ENCODE measurements at regions not wholly inside any gene's neighbourhood (a gene's known extent, or its start where the extent isn't known, plus 50 kb on each side); places are given as distances from the start of the nearest gene placed in this dataset.

DNA sequence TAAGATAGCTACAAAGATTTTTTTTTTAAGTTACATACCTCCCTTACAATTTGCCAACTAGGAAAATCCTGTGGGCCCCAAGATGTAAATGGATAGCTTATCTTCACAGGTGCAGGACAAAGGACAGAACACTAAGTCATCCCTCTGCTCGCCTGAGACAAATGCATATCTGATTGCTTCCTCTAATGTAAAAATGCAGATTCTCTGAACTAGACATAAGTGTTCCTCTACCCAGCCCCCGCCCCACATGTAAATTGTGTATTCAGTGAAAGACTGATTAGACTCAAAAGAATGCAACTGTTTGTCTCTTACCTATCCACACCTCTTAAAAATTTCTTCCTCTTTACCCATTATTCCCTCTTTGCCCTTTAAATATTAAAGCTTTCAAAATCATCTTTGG lies 96.5 kb downstream of the CYP26B1 start:
- Histone ChIP-seq H3K4me1 (ENCODE audit: control insufficient read depth in 1 of 2, extremely low read depth in 1 of 2, insufficient read depth in 2 of 2, low read length in 2 of 2) (no peaks in the 10 kb centered on the region), H3K36me3 (ENCODE audit: control insufficient read depth in 2 of 2, extremely low read depth in 1 of 2, insufficient read depth in 1 of 2, low read length in 1 of 2) (no peaks in the 10 kb centered on the region), H3K27ac (ENCODE audit: low read length) (no peak overlapping the region), H3K4me3 (ENCODE audit: control insufficient read depth in 1 of 2, extremely low read depth in 1 of 2, low read length in 1 of 2) (no peak overlapping the region), H3K27me3 (replicated peaks in 1 of 2; ENCODE audit: control insufficient read depth in 2 of 2, extremely low read depth in 1 of 2, insufficient read depth in 2 of 2, low read length in 1 of 2) (no peaks in the 10 kb centered on the region), H3K9me3 (no peaks in the 10 kb centered on the region)
- Mint-ChIP-seq H3K27me3 (peaks cover 0 to 1% of the 10 kb centered on the region in 2 donors), H3K27ac (no peak overlapping the region), H3K36me3 (no peaks in the 10 kb centered on the region), H3K4me3 (no peak overlapping the region), H3K9me3 (peaks cover 4 to 9% (median 5%) of the 10 kb centered on the region in 3 donors), H3K4me1 (no peaks in the 10 kb centered on the region)
- WGBS (ENCODE audit: insufficient coverage), result no CpG with 5 or more reads among the region's 2 CpGs
- DNase-seq (no peak), ATAC-seq (replicated peaks in 1 of 4) (no peak)
- ChIA-PET CTCF (no interaction called here), POLR2A (no interaction called here)

DNA sequence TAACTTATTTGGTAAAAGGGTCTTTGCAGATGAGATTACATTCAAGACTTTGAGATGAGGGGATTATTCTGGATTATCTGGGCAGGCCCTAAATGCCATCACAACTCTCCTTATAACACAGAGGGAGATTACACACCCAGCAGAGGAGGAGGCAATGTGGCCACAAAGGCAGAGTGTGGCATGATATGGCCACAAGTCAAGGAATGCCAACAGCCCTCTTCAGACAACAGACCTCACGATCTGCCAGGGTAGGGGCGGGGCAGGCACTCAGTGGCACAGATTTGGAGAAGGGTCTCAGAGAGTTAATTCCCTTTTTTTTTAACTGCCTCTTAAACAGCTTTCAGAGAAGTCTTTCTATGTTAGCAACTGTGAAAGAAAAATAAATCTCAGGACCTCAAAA lies 96.9 kb downstream of the CYP26B1 start:
- no peaks in the 10 kb centered on the region for H3K27me3 ChIP-seq (replicated peaks in 1 of 2; ENCODE audit: control insufficient read depth in 2 of 2, extremely low read depth in 1 of 2, insufficient read depth in 2 of 2, low read length in 1 of 2)
- H3K27ac ChIP-seq (ENCODE audit: low read length), result no peak overlapping the region
- H3K9me3 Mint-ChIP-seq, result peaks cover 4 to 9% (median 5%) of the 10 kb centered on the region in 3 donors
- H3K9me3 ChIP-seq, result no peaks in the 10 kb centered on the region
- H3K36me3 Mint-ChIP-seq, result no peaks in the 10 kb centered on the region
- no peak overlapping the region for H3K4me3 ChIP-seq (ENCODE audit: control insufficient read depth in 1 of 2, extremely low read depth in 1 of 2, low read length in 1 of 2)
- WGBS (ENCODE audit: insufficient coverage), result no CpG with 5 or more reads among the region's 2 CpGs
- peaks cover 0 to 1% of the 10 kb centered on the region in 2 donors for H3K27me3 Mint-ChIP-seq
- no peaks in the 10 kb centered on the region for H3K36me3 ChIP-seq (ENCODE audit: control insufficient read depth in 2 of 2, extremely low read depth in 1 of 2, insufficient read depth in 1 of 2, low read length in 1 of 2)
- no peak overlapping the region for H3K4me3 Mint-ChIP-seq
- no peak for DNase-seq
- ChIA-PET CTCF (no interaction called here), POLR2A (no interaction called here)
- H3K4me1 ChIP-seq (ENCODE audit: control insufficient read depth in 1 of 2, extremely low read depth in 1 of 2, insufficient read depth in 2 of 2, low read length in 2 of 2), result no peaks in the 10 kb centered on the region
- no peaks in the 10 kb centered on the region for H3K4me1 Mint-ChIP-seq
- no peak overlapping the region for H3K27ac Mint-ChIP-seq
- no peak for ATAC-seq (replicated peaks in 1 of 4)

DNA sequence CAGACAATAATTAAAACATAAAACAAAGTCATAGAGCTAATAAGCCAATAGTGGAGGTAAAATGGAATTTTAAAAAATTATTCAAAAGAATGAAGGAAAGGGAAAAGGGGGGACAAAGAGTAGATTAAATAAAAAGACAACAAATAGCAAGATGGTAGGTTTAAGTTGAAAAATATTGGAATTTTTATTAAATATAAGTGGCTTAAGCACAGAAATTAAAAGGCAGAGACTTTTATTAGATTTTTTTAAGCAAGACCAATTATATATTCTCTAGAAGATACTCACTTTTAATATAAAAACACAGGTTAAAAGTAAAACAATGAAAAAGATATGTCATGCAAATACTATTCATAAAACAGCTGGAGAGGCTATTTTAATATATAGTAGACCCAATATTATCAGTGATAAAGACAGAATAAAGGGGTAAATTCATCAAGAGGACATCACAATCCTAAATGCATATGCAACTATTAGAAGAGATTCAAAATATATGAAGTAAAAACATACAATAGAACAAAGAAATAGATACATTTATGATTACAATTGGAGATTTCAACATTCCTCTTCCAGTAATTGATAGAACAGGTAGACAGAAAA lies 98.7 kb downstream of the CYP26B1 start:
- ATAC-seq (replicated peaks in 1 of 4) (no peak), DNase-seq (no peak)
- Mint-ChIP-seq H3K27me3 (peaks cover 0 to 1% of the 10 kb centered on the region in 2 donors), H3K9me3 (peaks cover 5 to 14% (median 7%) of the 10 kb centered on the region in 3 donors), H3K4me1 (no peaks in the 10 kb centered on the region), H3K36me3 (no peaks in the 10 kb centered on the region), H3K27ac (no peak overlapping the region), H3K4me3 (no peak overlapping the region)
- Histone ChIP-seq H3K27me3 (replicated peaks in 1 of 2; ENCODE audit: control insufficient read depth in 2 of 2, extremely low read depth in 1 of 2, insufficient read depth in 2 of 2, low read length in 1 of 2) (no peaks in the 10 kb centered on the region), H3K4me1 (ENCODE audit: control insufficient read depth in 1 of 2, extremely low read depth in 1 of 2, insufficient read depth in 2 of 2, low read length in 2 of 2) (no peaks in the 10 kb centered on the region), H3K4me3 (ENCODE audit: control insufficient read depth in 1 of 2, extremely low read depth in 1 of 2, low read length in 1 of 2) (no peak overlapping the region), H3K36me3 (ENCODE audit: control insufficient read depth in 2 of 2, extremely low read depth in 1 of 2, insufficient read depth in 1 of 2, low read length in 1 of 2) (no peaks in the 10 kb centered on the region), H3K27ac (ENCODE audit: low read length) (no peak overlapping the region), H3K9me3 (no peaks in the 10 kb centered on the region)
- POLR2A ChIA-PET, result no interaction called here
- CTCF ChIA-PET, result no interaction called here

DNA sequence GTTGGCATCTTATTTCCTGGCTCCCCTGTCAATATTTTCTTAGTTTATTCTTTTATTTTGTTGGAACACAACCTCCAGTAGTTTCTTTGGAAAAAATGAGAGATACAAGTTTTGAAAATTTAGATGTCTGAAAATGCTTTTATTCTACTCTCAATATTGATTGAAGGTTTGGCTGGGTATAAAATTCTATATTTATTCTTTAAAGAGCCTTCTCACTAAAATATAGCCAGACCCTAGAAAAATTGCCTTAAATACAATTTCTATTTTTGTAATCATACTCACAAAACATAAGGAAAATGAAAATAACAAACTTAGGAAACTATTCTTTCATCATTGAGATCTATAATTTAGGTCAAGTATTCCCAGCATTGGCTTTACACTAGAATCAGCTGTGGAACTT lies 103.7 kb downstream of the CYP26B1 start:
- Histone ChIP-seq H3K9me3 (no peaks in the 10 kb centered on the region), H3K27me3 (replicated peaks in 1 of 2; ENCODE audit: control insufficient read depth in 2 of 2, extremely low read depth in 1 of 2, insufficient read depth in 2 of 2, low read length in 1 of 2) (peaks cover 0 to 4% of the 10 kb centered on the region in 2 experiments), H3K27ac (ENCODE audit: low read length) (no peak overlapping the region), H3K4me1 (ENCODE audit: control insufficient read depth in 1 of 2, extremely low read depth in 1 of 2, insufficient read depth in 2 of 2, low read length in 2 of 2) (no peaks in the 10 kb centered on the region), H3K4me3 (ENCODE audit: control insufficient read depth in 1 of 2, extremely low read depth in 1 of 2, low read length in 1 of 2) (no peak overlapping the region), H3K36me3 (ENCODE audit: control insufficient read depth in 2 of 2, extremely low read depth in 1 of 2, insufficient read depth in 1 of 2, low read length in 1 of 2) (no peaks in the 10 kb centered on the region)
- no peak overlapping the region for H3K4me3 Mint-ChIP-seq
- H3K27ac Mint-ChIP-seq, result no peak overlapping the region
- POLR2A ChIA-PET, result no interaction called here
- no peaks in the 10 kb centered on the region for H3K36me3 Mint-ChIP-seq
- DNase-seq (no peak), ATAC-seq (replicated peaks in 1 of 4) (no peak)
- CTCF ChIA-PET, result no interaction called here
- no peaks in the 10 kb centered on the region for H3K4me1 Mint-ChIP-seq
- peaks cover 4 to 6% of the 10 kb centered on the region in 2 donors for H3K27me3 Mint-ChIP-seq
- peaks cover 9 to 24% (median 11%) of the 10 kb centered on the region in 3 donors for H3K9me3 Mint-ChIP-seq

DNA sequence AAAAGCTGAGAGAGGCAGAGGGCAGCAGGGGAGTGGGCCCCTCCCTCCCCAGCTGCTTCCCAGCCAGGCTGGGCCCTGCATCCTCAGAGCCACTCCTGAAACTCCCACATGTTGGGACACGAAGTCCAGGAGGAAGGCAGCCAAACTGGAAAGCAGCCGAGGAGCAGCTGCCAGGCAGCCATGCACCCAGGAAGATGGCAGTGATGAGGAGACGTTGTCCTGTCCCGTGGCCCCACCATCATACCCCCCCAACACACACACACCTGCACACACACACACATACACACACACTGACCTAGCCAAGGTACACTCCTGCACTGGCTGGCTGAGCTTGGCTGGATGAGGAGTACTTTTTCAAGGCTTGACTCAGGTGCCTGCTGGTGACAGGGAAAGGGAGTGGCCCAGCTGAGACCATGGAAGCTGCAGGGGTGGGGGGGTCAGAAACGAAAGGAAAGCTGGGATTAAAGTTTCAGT lies 106.0 kb downstream of the CYP26B1 start:
- ATAC-seq (replicated peaks in 1 of 4), result no peak
- peaks cover 7 to 15% (median 9%) of the 10 kb centered on the region in 3 donors for H3K9me3 Mint-ChIP-seq

DNA sequence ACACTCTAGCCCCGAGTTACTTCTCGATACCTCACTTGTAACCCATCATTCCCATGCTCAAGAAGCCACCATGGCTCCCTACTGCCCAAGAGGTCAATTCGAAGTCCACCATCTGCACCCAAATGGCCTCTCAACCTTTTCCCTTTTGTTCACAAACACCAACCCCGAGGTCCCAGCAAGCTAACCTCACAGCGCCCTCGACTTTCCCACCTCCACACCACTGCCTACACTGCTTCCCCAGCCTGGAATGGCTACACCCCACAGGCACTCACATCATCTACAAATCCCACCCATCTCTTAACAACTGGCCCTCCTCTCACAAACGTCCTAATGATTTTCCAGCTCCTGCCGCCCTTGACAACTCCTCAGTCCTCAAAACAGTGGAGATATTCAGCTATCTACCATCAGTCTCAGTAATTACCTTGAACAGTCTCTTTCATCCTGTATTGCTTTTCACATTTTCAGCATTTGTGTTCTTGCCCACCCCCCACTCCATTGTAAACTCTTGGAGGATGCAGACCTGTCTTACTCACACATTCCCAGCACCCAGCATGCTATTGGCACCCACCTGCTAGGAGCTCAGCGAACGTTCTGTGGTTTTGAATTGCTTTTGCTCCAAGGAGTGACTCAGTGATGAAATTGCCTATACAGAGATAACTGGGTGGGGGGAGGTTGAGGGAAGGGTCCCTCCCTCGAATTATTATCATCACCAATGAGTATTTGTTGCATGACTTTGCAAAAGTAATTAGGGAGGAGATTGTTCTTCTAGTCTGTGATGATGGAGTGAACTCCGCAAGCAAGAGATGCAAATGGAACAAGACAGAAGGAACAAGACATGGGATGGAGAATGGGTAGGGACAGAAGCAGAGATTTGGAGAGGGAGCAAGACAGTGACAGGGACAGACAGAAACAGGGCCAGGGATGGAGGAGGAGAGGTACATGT lies 106.8 kb downstream of the CYP26B1 start:
- no peaks in the 10 kb centered on the region for H3K36me3 Mint-ChIP-seq
- H3K4me3 Mint-ChIP-seq, result no peak overlapping the region
- ATAC-seq (replicated peaks in 1 of 4) (no peak), DNase-seq (no peak)
- Histone ChIP-seq H3K36me3 (ENCODE audit: control insufficient read depth in 2 of 2, extremely low read depth in 1 of 2, insufficient read depth in 1 of 2, low read length in 1 of 2) (no peaks in the 10 kb centered on the region), H3K4me3 (ENCODE audit: control insufficient read depth in 1 of 2, extremely low read depth in 1 of 2, low read length in 1 of 2) (no peak overlapping the region), H3K4me1 (ENCODE audit: control insufficient read depth in 1 of 2, extremely low read depth in 1 of 2, insufficient read depth in 2 of 2, low read length in 2 of 2) (no peaks in the 10 kb centered on the region), H3K27ac (ENCODE audit: low read length) (no peak overlapping the region), H3K9me3 (no peaks in the 10 kb centered on the region), H3K27me3 (replicated peaks in 1 of 2; ENCODE audit: control insufficient read depth in 2 of 2, extremely low read depth in 1 of 2, insufficient read depth in 2 of 2, low read length in 1 of 2) (peaks cover 0 to 6% of the 10 kb centered on the region in 2 experiments)
- H3K9me3 Mint-ChIP-seq, result peaks cover 4 to 15% (median 7%) of the 10 kb centered on the region in 3 donors
- H3K4me1 Mint-ChIP-seq, result no peaks in the 10 kb centered on the region
- ChIA-PET POLR2A (no interaction called here), CTCF (no interaction called here)
- peaks cover 4 to 5% of the 10 kb centered on the region in 2 donors for H3K27me3 Mint-ChIP-seq
- WGBS (ENCODE audit: insufficient coverage), result 65% methylated on average over 9 of the region's 12 CpGs
- H3K27ac Mint-ChIP-seq, result no peak overlapping the region

More for the DNA sequence above, 106.0 kb downstream of the CYP26B1 start:
- CTCF ChIA-PET, result no interaction called here
- Histone ChIP-seq H3K27me3 (replicated peaks in 1 of 2; ENCODE audit: control insufficient read depth in 2 of 2, extremely low read depth in 1 of 2, insufficient read depth in 2 of 2, low read length in 1 of 2) (peaks cover 0 to 4% of the 10 kb centered on the region in 2 experiments), H3K9me3 (no peaks in the 10 kb centered on the region), H3K36me3 (ENCODE audit: control insufficient read depth in 2 of 2, extremely low read depth in 1 of 2, insufficient read depth in 1 of 2, low read length in 1 of 2) (no peaks in the 10 kb centered on the region), H3K27ac (ENCODE audit: low read length) (no peak overlapping the region), H3K4me3 (ENCODE audit: control insufficient read depth in 1 of 2, extremely low read depth in 1 of 2, low read length in 1 of 2) (no peak overlapping the region), H3K4me1 (ENCODE audit: control insufficient read depth in 1 of 2, extremely low read depth in 1 of 2, insufficient read depth in 2 of 2, low read length in 2 of 2) (no peaks in the 10 kb centered on the region)
- Mint-ChIP-seq H3K4me1 (no peaks in the 10 kb centered on the region), H3K27me3 (peaks cover 4 to 5% of the 10 kb centered on the region in 2 donors), H3K36me3 (no peaks in the 10 kb centered on the region), H3K4me3 (no peak overlapping the region), H3K27ac (no peak overlapping the region)
- DNase-seq, result no peak
- WGBS (ENCODE audit: insufficient coverage), result 64% methylated on average over 2 of the region's 5 CpGs
- POLR2A ChIA-PET, result no interaction called here

All from T-cell (primary cell).